Right lobe of liver (tissue), 6 donors: ENCODE measurements at regions not wholly inside any gene's neighbourhood (a gene's known extent, or its start where the extent isn't known, plus 50 kb on each side); places are given as distances from the start of the nearest gene placed in this dataset.
"Not testable (repeated sequence)": the region's sequence is repeated elsewhere in the genome, so short reads cannot be mapped to it uniquely, and the experiment has no call there.

ENCODE experiments used
- ATAC-seq, 4 donors: fragments of 200-7000 bp; cut with Tn5 transposase; one replicate each; pipeline ENCODE4 v1.9.1; 2020; ENCODE audit warnings: mild to moderate bottlenecking in 4 of 4, moderate library complexity in 4 of 4
- DNase-seq, 3 donors: peaks; one replicate each; pipeline ENCODE4 v3.0.0-alpha.2; 2020
- H3K27ac ChIP-seq, 3 donors: fragments of 200-600 bp; one replicate each; pipeline ENCODE4 v1.8.0; 2022
- H3K27me3 ChIP-seq, 2 donors: fragments of 200-600 bp; one replicate each; pipeline ENCODE4 v1.8.0; 2022
- H3K36me3 ChIP-seq, 4 donors: fragments of 200-600 bp; sonication (generic) in 1 of 4; one replicate each; pipeline versions ENCODE4 v1.5.1 to v1.8.0; 2017 to 2022; ENCODE audit warnings: control low read depth in 1 of 4
- H3K4me1 ChIP-seq, 4 donors: fragments of 200-600 bp; sonication (generic) in 1 of 4; one replicate each; pipeline versions ENCODE4 v1.5.1 to v1.8.0; 2017 to 2022; ENCODE audit warnings: control low read depth in 1 of 4
- H3K4me3 ChIP-seq, 3 donors: fragments of 200-600 bp; one replicate each; pipeline ENCODE4 v1.8.0; 2022
- H3K9me3 ChIP-seq, 4 donors: fragments of 200-600 bp; sonication (generic) in 1 of 4; one replicate each; pipeline versions ENCODE4 v1.5.1 to v1.8.0; 2017 to 2022; ENCODE audit warnings: control low read depth in 1 of 4
- CTCF ChIP-seq, 4 donors: fragments of 200-600 bp in 3 of 4; fragments of 450-650 bp in 1 of 4; IDR thresholded peaks; one replicate each; pipeline versions ENCODE4 v1.5.1 to v1.8.0; 2016 to 2022; ENCODE audit warnings: antibody characterized with exemption in 4 of 4, mild to moderate bottlenecking in 2 of 4
- POLR2A ChIP-seq: fragments of 450-650 bp; IDR thresholded peaks from one replicate; pipeline ENCODE4 v1.6.1; 2017; ENCODE audit warnings: antibody characterized with exemption, mild to moderate bottlenecking
- WGBS: methylation state at CpG from one replicate; pipeline ENCODE4 v1.1.6; 2018; ENCODE audit warnings: low coverage, low lambda C conversion rate; ENCODE audit not compliant: insufficient coverage; ENCODE audit errors: missing lambda C conversion rate; 5-methylcytosine and 5-hydroxymethylcytosine counted together
- intact Hi-C, 2 donors: fragments of 100-400 bp; cut with DNase I; formaldehyde crosslinking; loops; one replicate each; pipeline versions ENCODE4 v1.11.2 to v1.14.1; 2022
- donor health status: DM: no; HTN: yes; CAD: no.
- donor health status: DM: no; HTN: no; CAD: no.
- donor health status: DM: no; HTN: no; CAD: no.
- donor health status: DM: no; HTN: yes; CAD: no.
- donor health status: DM: no; HTN: yes; CAD: no.

DNA sequence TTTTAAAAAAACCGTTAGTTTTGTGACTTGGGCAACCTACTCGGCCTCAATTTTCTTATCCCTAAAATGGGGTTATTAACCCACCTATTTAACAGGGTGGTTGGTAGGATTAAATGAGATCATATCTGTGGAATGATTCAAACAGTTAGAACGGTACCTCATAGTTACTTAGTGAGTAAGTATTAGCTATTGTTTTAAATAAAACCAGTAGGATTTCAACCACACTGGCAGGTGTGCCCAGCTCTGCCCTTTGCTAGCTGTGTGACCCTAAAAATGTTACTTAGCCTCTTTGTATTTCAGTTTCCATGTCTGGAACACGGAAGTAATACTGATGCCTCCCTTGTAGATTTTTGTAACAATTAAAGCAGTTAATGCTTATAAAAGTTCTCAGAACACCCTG is 225.8 kb upstream of the SPRY1 start:
- ATAC-seq (no peak), DNase-seq (no peak)
- peaks cover 0 to 6% (median 0%) of the 10 kb centered on the region in 4 donors for H3K9me3 ChIP-seq
- TF ChIP-seq POLR2A (no peak), CTCF (IDR thresholded peaks at IDR 0.05) (no peak)
- no peaks in the 10 kb centered on the region for H3K4me1 ChIP-seq
- H3K4me3 ChIP-seq, result no peak overlapping the region
- 90% methylated on average over 4 of the region's 4 CpGs for WGBS
- intact Hi-C loops, result no loop called here
- H3K27ac ChIP-seq, result no peak overlapping the region
- H3K27me3 ChIP-seq, result no peaks in the 10 kb centered on the region
- H3K36me3 ChIP-seq, result no peaks in the 10 kb centered on the region

- no peaks in the 10 kb centered on the region for H3K4me1 ChIP-seq
- H3K9me3 ChIP-seq, result peaks cover 0 to 6% (median 0%) of the 10 kb centered on the region in 4 donors
- intact Hi-C loops, result no loop called here
- TF ChIP-seq CTCF (IDR thresholded peaks at IDR 0.05) (no peak), POLR2A (no peak)
- H3K27ac ChIP-seq, result no peak overlapping the region
- H3K36me3 ChIP-seq, result no peaks in the 10 kb centered on the region
- DNase-seq, result no peak
- H3K4me3 ChIP-seq, result no peak overlapping the region
- no peaks in the 10 kb centered on the region for H3K27me3 ChIP-seq
- WGBS, result 100% methylated on average over 1 of the region's 2 CpGs
- ATAC-seq, result no peak
Measured at GRCh38 chr4:123176605-123177004, 220.0 kb upstream of the SPRY1 start.

DNA sequence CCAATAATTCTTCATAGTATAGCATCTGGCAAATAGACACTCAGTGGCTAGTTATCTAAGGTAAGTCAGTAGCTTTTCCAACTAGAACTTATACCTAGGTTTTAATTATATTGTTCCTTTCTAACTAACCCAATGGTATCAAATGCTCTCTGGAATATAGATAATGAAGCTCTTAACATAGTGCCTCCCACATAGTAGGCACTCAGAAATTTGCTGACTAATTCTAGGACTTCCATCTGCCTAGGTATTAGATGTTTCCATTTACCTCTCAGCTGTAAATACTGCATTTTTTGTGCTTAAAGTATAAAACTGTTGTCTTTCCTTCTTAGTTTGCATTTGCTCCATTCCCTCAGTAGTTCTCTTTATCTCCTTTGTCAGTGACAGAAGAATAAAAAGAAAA is 214.3 kb upstream of the SPRY1 start:
- no peak for DNase-seq

DNA sequence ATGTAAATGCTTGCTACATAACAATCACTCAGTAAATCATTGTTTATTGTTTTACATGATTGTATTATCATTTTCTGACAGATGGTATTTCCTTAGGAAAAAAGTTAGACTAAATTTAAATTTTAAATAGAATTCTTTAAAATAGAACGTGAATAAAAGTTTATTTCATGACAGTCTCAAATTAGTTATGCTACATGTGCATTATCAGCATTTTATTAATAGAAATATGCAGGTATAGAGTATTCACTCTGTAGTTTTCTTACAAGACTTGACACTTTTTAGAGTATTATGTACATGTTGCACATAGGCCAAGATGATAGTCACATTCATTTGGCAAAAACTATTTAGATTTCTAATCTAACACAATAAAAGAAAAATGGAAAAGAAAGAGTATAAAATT is 213.3 kb upstream of the SPRY1 start:
- no peak for TF ChIP-seq POLR2A
- no peak for TF ChIP-seq CTCF (IDR thresholded peaks at IDR 0.05)
- H3K27ac ChIP-seq, result no peak overlapping the region
- no peaks in the 10 kb centered on the region for H3K36me3 ChIP-seq
- intact Hi-C loops, result no loop called here
- H3K27me3 ChIP-seq, result no peaks in the 10 kb centered on the region
- WGBS, result 55% methylated on average over 1 of the region's 1 CpG
- ATAC-seq, result no peak
- H3K4me1 ChIP-seq, result no peaks in the 10 kb centered on the region
- no peaks in the 10 kb centered on the region for H3K9me3 ChIP-seq
- DNase-seq, result no peak
- H3K4me3 ChIP-seq, result no peak overlapping the region

More for the DNA sequence above, 214.3 kb upstream of the SPRY1 start:
- no peaks in the 10 kb centered on the region for H3K4me1 ChIP-seq
- H3K27me3 ChIP-seq, result no peaks in the 10 kb centered on the region
- H3K4me3 ChIP-seq, result no peak overlapping the region
- H3K9me3 ChIP-seq, result no peaks in the 10 kb centered on the region
- TF ChIP-seq POLR2A (no peak), CTCF (IDR thresholded peaks at IDR 0.05) (no peak)
- no peak overlapping the region for H3K27ac ChIP-seq
- H3K36me3 ChIP-seq, result no peaks in the 10 kb centered on the region
- intact Hi-C loops, result no loop called here
- ATAC-seq, result no peak

DNA sequence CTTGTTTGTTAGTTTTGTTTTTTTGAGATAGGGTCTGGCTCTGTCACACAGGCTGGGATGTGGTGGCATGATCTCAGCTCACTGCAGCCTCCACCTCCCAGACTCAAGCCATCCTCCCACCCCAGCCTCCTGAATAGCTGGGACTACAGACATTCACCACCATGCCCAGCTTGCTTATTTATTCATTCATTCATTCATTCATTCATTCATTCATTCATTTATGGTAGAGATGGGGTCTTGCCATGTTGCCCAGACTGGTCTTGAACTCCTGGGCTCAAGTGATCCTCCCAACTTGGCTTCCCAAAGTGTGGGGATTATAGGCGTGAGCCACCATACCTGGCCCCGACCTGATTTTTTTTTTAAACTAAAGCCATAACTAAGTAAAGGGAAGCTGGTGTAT is 212.8 kb upstream of the SPRY1 start:
- H3K4me3 ChIP-seq, H3K9me3 ChIP-seq, ATAC-seq, H3K27ac ChIP-seq, DNase-seq, H3K27me3 ChIP-seq, intact Hi-C loops, H3K36me3 ChIP-seq, H3K4me1 ChIP-seq: not testable (repeated sequence)
- 100% methylated on average over 2 of the region's 2 CpGs for WGBS
